H1 (cell line): ENCODE measurements at regions not wholly inside any gene's neighbourhood (a gene's known extent, or its start where the extent isn't known, plus 50 kb on each side); places are given as distances from the start of the nearest gene placed in this dataset.

Experiments
- CTCF ChIA-PET: fragments of 300-600 bp; sonication (Branson Sonifier 250); formaldehyde crosslinking; loops from one replicate; lab custom pipeline; 2021; ENCODE audit not compliant: partially characterized antibody; lab: Charles Lee
- POLR2A ChIA-PET: fragments of 300-600 bp; sonication (Branson Sonifier 250); formaldehyde crosslinking; loops from one replicate; lab custom pipeline; 2021; ENCODE audit warnings: inconsistent platforms; ENCODE audit not compliant: partially characterized antibody; lab: Charles Lee
- DNase-seq, 2 experiments: peaks; one replicate each; pipeline versions ENCODE4 v3.0.0 to v3.0.0-alpha.2; 2010 to 2022; ENCODE audit warnings: low spot score in 2 of 2, low read depth in 1 of 2, mixed read lengths in 1 of 2
- FAIRE-seq: peaks from 2 replicates; lab custom pipeline; 2011; peaks lifted over from hg19 to GRCh38; lab: Jason Lieb, UNC
- H2AFZ ChIP-seq: 2 replicates; pipeline ENCODE4 v1.8.1; 2012; ENCODE audit warnings: low read length, inconsistent platforms
- H2AK5ac ChIP-seq: 2 replicates; pipeline ENCODE4 v1.6.1; 2013; ENCODE audit warnings: low read depth, low read length
- H2BK120ac ChIP-seq: replicated peaks from 2 replicates; pipeline ENCODE3; 2013; ENCODE audit warnings: low read depth, low read length, inconsistent platforms
- H2BK12ac ChIP-seq: 2 replicates; pipeline ENCODE4 v1.6.1; 2013; ENCODE audit warnings: low read depth, low read length
- H2BK15ac ChIP-seq: 2 replicates; pipeline ENCODE4 v1.6.1; 2013; ENCODE audit warnings: low read length
- H2BK20ac ChIP-seq: 2 replicates; pipeline ENCODE4 v1.6.1; 2013; ENCODE audit warnings: low read length
- H2BK5ac ChIP-seq: 2 replicates; pipeline ENCODE4 v1.6.1; 2013; ENCODE audit warnings: low read depth, low read length
- H3K14ac ChIP-seq: 2 replicates; pipeline ENCODE4 v1.6.1; 2013; ENCODE audit warnings: inconsistent platforms; ENCODE audit not compliant: insufficient read length
- H3K18ac ChIP-seq: 2 replicates; pipeline ENCODE4 v1.6.1; 2013; ENCODE audit warnings: low read length; ENCODE audit errors: extremely low read depth
- H3K23ac ChIP-seq: 2 replicates; pipeline ENCODE4 v1.6.1; 2013; ENCODE audit warnings: inconsistent platforms; ENCODE audit not compliant: insufficient read length
- H3K23me2 ChIP-seq: 2 replicates; pipeline ENCODE4 v1.6.1; 2013; ENCODE audit warnings: low read depth, low read length
- H3K27ac ChIP-seq: 2 replicates; pipeline ENCODE4 v1.6.1; 2011; ENCODE audit warnings: low read depth, low read length, inconsistent platforms
- H3K27me3 ChIP-seq, 4 experiments: replicated peaks in 1 of 4; 1 replicate in 1 of 4; 2 replicates in 3 of 4; pipeline versions ENCODE4 v1.6.1 to v1.8.1; 2011 to 2013; ENCODE audit warnings: low read length in 3 of 4, mild to moderate bottlenecking in 3 of 4, inconsistent platforms in 2 of 4, mixed read lengths in 2 of 4, moderate library complexity in 1 of 4; ENCODE audit not compliant: control insufficient read depth in 3 of 4, insufficient read depth in 3 of 4; ENCODE audit errors: extremely low read depth in 1 of 4
- H3K36me3 ChIP-seq, 4 experiments: 2 replicates each; pipeline versions ENCODE4 v1.6.1 to v1.8.1; 2011 to 2013; ENCODE audit warnings: mild to moderate bottlenecking in 4 of 4, low read length in 3 of 4, moderate library complexity in 2 of 4, control low read depth in 1 of 4, inconsistent platforms in 1 of 4; ENCODE audit not compliant: insufficient read depth in 4 of 4, control insufficient read depth in 2 of 4
- H3K4ac ChIP-seq: replicated peaks from 2 replicates; pipeline ENCODE3; 2013; ENCODE audit warnings: low read length, low read depth, mixed read lengths, inconsistent platforms; ENCODE audit not compliant: insufficient read length
- H3K4me1 ChIP-seq, 4 experiments: replicated peaks in 1 of 4; 1 replicate in 1 of 4; 2 replicates in 3 of 4; pipeline versions ENCODE4 v1.6.1 to v1.8.1; 2011 to 2013; ENCODE audit warnings: low read length in 3 of 4, inconsistent platforms in 2 of 4, mixed read lengths in 1 of 4; ENCODE audit not compliant: insufficient read depth in 4 of 4, control insufficient read depth in 3 of 4
- H3K4me2 ChIP-seq, 2 experiments: 2 replicates each; pipeline versions ENCODE4 v1.6.1 to v1.8.1; 2011 to 2013; ENCODE audit warnings: low read depth in 2 of 2, low read length in 2 of 2, control low read depth in 1 of 2, inconsistent platforms in 1 of 2, mild to moderate bottlenecking in 1 of 2; ENCODE audit not compliant: insufficient read depth in 1 of 2
- H3K4me3 ChIP-seq, 4 experiments: fragments of 200-600, 300-600 bp in 1 of 4; sonication (generic), shearing (Covaris generic), sonication (Bioruptor Twin) in 1 of 4; 2 replicates each; pipeline versions ENCODE4 v1.5.1 to v1.8.1; 2011 to 2016; ENCODE audit warnings: low read length in 4 of 4, low read depth in 3 of 4, control low read depth in 2 of 4, inconsistent platforms in 2 of 4, mild to moderate bottlenecking in 2 of 4, mixed read lengths in 1 of 4, moderate library complexity in 1 of 4; ENCODE audit not compliant: insufficient read depth in 2 of 4; ENCODE audit errors: extremely low read depth in 1 of 4
- H3K56ac ChIP-seq: replicated peaks from 2 replicates; pipeline ENCODE3; 2013; ENCODE audit warnings: low read depth, mild to moderate bottlenecking, mixed read lengths, low read length, inconsistent platforms; ENCODE audit not compliant: insufficient read length
- H3K79me1 ChIP-seq: 2 replicates; pipeline ENCODE4 v1.6.1; 2013; ENCODE audit warnings: low read depth, low read length, control low read depth
- H3K79me2 ChIP-seq, 2 experiments: 2 replicates each; pipeline versions ENCODE4 v1.6.1 to v1.8.1; 2012 to 2013; ENCODE audit warnings: low read length in 2 of 2, mild to moderate bottlenecking in 2 of 2, inconsistent platforms in 1 of 2; ENCODE audit not compliant: insufficient read depth in 2 of 2, control insufficient read depth in 1 of 2
- H3K9ac ChIP-seq, 4 experiments: replicated peaks in 1 of 4; 1 replicate in 1 of 4; 2 replicates in 3 of 4; pipeline versions ENCODE4 v1.6.1 to v1.8.1; 2011 to 2013; ENCODE audit warnings: low read depth in 3 of 4, low read length in 3 of 4, control low read depth in 2 of 4, mild to moderate bottlenecking in 2 of 4, moderate library complexity in 2 of 4, inconsistent platforms in 1 of 4; ENCODE audit errors: extremely low read depth in 1 of 4
- H3K9me3 ChIP-seq, 2 experiments: 2 replicates each; pipeline versions ENCODE4 v1.6.1 to v1.8.1; 2012 to 2013; ENCODE audit warnings: mild to moderate bottlenecking in 2 of 2, moderate library complexity in 2 of 2, control low read depth in 1 of 2, inconsistent platforms in 1 of 2, low read depth in 1 of 2, low read length in 1 of 2, mixed read lengths in 1 of 2; ENCODE audit not compliant: insufficient read depth in 2 of 2
- H4K20me1 ChIP-seq, 2 experiments: replicated peaks in 1 of 2; 2 replicates each; pipeline versions ENCODE3 to v1.8.1; 2011 to 2013; ENCODE audit warnings: inconsistent platforms in 2 of 2, low read length in 2 of 2, mild to moderate bottlenecking in 1 of 2; ENCODE audit not compliant: insufficient read depth in 2 of 2, control insufficient read depth in 1 of 2
- H4K5ac ChIP-seq: 2 replicates; pipeline ENCODE4 v1.6.1; 2013; ENCODE audit warnings: low read length, low read depth, mixed read lengths, inconsistent platforms; ENCODE audit not compliant: insufficient read length
- H4K8ac ChIP-seq: 2 replicates; pipeline ENCODE4 v1.8.0; 2013; ENCODE audit warnings: mild to moderate bottlenecking, moderate library complexity, low read length, inconsistent platforms; ENCODE audit not compliant: insufficient read depth; ENCODE audit errors: extremely low read depth
- H4K91ac ChIP-seq: replicated peaks from 2 replicates; pipeline ENCODE3; 2013; ENCODE audit warnings: low read length, mixed read lengths, inconsistent platforms; ENCODE audit not compliant: insufficient read length
- BCL11A ChIP-seq, 2 experiments: IDR thresholded peaks; one replicate each; pipeline ENCODE4 v1.6.1; 2011; ENCODE audit warnings: low read depth in 2 of 2, low read length in 2 of 2, mild to moderate bottlenecking in 2 of 2
- CBX8 ChIP-seq: fragments of 300-800, 300-1000 bp; sonication (generic); IDR thresholded peaks from 2 replicates; pipeline ENCODE4 v1.7.1; 2016; ENCODE audit warnings: low read depth, low read length, borderline replicate concordance
- RFX5 ChIP-seq: IDR thresholded peaks from 2 replicates; pipeline ENCODE4 v1.6.1; 2011; ENCODE audit warnings: low read depth, low read length, improper control_type of control experiment, borderline replicate concordance
- SIRT6 ChIP-seq: IDR thresholded peaks from one replicate; pipeline ENCODE4 v1.7.1; 2012; ENCODE audit warnings: low read length, inconsistent platforms
- SP1 ChIP-seq: IDR thresholded peaks from 2 replicates; pipeline ENCODE4 v1.6.1; 2011; ENCODE audit warnings: low read depth, low read length
- WGBS, 2 experiments: shearing (Covaris generic) in 1 of 2; methylation state at CpG; one replicate each; pipeline versions ENCODE4 v1.1.6 to v1.1.7; 2013 to 2015; ENCODE audit warnings: low lambda C conversion rate in 2 of 2, mixed read lengths in 2 of 2, inconsistent platforms in 1 of 2, low coverage in 1 of 2, missing lambda C conversion rate in 1 of 2; ENCODE audit not compliant: insufficient replicate concordance in 2 of 2, insufficient coverage in 1 of 2, insufficient read length in 1 of 2; ENCODE audit errors: extremely low coverage in 1 of 2, missing lambda C conversion rate in 1 of 2; 5-methylcytosine and 5-hydroxymethylcytosine counted together
- TF ChIP-seq, protein P1 (sequence below), 3 experiments: IDR thresholded peaks; 1 replicate in 2 of 3; 2 replicates in 1 of 3; pipeline versions ENCODE4 v1.5.1 to v1.6.1; 2011; ENCODE audit warnings: low read length in 3 of 3, mild to moderate bottlenecking in 3 of 3, inconsistent platforms in 2 of 3, low read depth in 1 of 3, moderate library complexity in 1 of 3; ENCODE audit not compliant: insufficient read depth in 1 of 3; ENCODE audit errors: control extremely low read depth in 1 of 3

DNA sequence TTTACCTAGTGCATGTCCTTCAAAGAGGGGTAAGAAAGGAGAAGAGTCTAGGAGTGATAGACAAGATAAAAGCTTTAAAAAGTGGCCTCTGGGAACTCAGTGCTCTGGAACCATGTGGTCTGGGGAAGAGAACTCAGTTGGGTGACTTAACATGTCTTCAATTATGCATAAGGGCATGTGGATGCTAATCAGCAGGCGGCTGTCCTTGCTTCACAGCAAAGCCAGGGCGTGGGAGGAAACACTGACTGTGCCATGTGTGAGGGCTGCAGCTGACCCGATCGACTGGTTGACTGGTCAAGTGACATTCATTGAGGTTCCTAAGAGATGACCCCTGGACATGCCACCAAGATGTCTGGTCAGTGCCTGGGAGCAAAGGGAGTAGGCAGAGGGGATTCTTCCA, 1053.8 kb downstream of the BCL11B start:
- Histone ChIP-seq H3K18ac (no peak overlapping the region), H3K79me1 (no peaks in the 10 kb centered on the region), H3K4me3 (no peak overlapping the region), H3K56ac (no peak overlapping the region), H4K91ac (no peak overlapping the region), H2BK12ac (no peak overlapping the region), H3K4ac (no peak overlapping the region), H3K4me2 (no peak overlapping the region), H2AK5ac (no peak overlapping the region), H4K20me1 (no peaks in the 10 kb centered on the region), H3K9ac (no peak overlapping the region), H4K5ac (no peak overlapping the region), H3K36me3 (no peaks in the 10 kb centered on the region), H2BK120ac (no peak overlapping the region), H3K4me1 (no peaks in the 10 kb centered on the region; a peak in 1 of 7 replicates), H3K27ac (no peak overlapping the region), H4K8ac (no peak overlapping the region), H3K23me2 (no peaks in the 10 kb centered on the region), H3K27me3 (no peaks in the 10 kb centered on the region), H3K79me2 (no peaks in the 10 kb centered on the region), H2BK15ac (no peak overlapping the region), H3K14ac (no peak overlapping the region), H3K23ac (no peak overlapping the region), H3K9me3 (no peaks in the 10 kb centered on the region), H2AFZ (no peak overlapping the region), H2BK5ac (no peak overlapping the region), H2BK20ac (no peak overlapping the region)
- FAIRE-seq (no peak), DNase-seq (no peak)
- WGBS, 2 experiments = 90% methylated on average over 4 of the region's 4 CpGs; no CpG with 5 or more reads in 1 of the 2 experiments
- TF ChIP-seq BCL11A (IDR thresholded peaks at IDR 0.05; ENCODE audit: low read depth in 2 of 2, low read length in 2 of 2) (no peak), CBX8 (no peak), SIRT6 (no peak), SP1 (no peak), RFX5 (no peak)
- TF ChIP-seq, protein P1, sequence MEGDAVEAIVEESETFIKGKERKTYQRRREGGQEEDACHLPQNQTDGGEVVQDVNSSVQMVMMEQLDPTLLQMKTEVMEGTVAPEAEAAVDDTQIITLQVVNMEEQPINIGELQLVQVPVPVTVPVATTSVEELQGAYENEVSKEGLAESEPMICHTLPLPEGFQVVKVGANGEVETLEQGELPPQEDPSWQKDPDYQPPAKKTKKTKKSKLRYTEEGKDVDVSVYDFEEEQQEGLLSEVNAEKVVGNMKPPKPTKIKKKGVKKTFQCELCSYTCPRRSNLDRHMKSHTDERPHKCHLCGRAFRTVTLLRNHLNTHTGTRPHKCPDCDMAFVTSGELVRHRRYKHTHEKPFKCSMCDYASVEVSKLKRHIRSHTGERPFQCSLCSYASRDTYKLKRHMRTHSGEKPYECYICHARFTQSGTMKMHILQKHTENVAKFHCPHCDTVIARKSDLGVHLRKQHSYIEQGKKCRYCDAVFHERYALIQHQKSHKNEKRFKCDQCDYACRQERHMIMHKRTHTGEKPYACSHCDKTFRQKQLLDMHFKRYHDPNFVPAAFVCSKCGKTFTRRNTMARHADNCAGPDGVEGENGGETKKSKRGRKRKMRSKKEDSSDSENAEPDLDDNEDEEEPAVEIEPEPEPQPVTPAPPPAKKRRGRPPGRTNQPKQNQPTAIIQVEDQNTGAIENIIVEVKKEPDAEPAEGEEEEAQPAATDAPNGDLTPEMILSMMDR (IDR thresholded peaks at IDR 0.05; ENCODE audit: control extremely low read depth in 1 of 3, insufficient read depth in 1 of 3, low read depth in 1 of 3, low read length in 3 of 3) = no peak
- POLR2A ChIA-PET = no interaction called here
- CTCF ChIA-PET = no interaction called here
